Fibroblast of villous mesenchyme (primary cell): ENCODE measurements at regions not wholly inside any gene's neighbourhood (a gene's known extent, or its start where the extent isn't known, plus 50 kb on each side); places are given as distances from the start of the nearest gene placed in this dataset.

Source experiments
- DNase-seq: peaks from one replicate; pipeline ENCODE4 v3.0.0-alpha.2; 2010; ENCODE audit warnings: low read depth
- H3K4me3 ChIP-seq: 2 replicates; pipeline ENCODE4 v1.5.1; 2011; ENCODE audit warnings: low read depth, mild to moderate bottlenecking, low read length
- TF ChIP-seq, protein P1 (sequence below): IDR thresholded peaks from 2 replicates; pipeline ENCODE4 v1.5.1; 2012; ENCODE audit warnings: low read depth, mild to moderate bottlenecking, low read length; ENCODE audit not compliant: insufficient read depth

DNA sequence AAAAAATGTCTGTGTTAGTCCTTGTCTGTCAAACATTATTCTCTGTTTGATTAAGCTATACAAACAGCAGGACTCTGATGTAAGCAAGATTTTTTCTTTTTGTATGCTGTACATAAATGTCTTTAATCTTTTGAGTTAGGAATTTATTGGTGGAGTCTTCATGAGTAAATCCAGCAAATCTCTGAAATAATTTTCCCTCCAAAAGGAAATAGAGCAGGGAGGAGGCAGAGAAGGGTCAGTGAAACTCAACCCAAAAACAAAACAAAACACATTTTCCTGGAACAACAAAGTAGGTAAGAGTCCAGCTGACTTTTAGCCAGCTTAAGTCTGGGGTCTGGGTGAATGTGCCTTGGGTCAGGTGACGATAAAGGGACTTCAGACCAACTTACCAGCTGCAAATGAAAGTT is 113.7 kb downstream of the FOXA2 start:
- no peak overlapping the region for H3K4me3 ChIP-seq
- DNase-seq: no peak
- TF ChIP-seq, protein P1, sequence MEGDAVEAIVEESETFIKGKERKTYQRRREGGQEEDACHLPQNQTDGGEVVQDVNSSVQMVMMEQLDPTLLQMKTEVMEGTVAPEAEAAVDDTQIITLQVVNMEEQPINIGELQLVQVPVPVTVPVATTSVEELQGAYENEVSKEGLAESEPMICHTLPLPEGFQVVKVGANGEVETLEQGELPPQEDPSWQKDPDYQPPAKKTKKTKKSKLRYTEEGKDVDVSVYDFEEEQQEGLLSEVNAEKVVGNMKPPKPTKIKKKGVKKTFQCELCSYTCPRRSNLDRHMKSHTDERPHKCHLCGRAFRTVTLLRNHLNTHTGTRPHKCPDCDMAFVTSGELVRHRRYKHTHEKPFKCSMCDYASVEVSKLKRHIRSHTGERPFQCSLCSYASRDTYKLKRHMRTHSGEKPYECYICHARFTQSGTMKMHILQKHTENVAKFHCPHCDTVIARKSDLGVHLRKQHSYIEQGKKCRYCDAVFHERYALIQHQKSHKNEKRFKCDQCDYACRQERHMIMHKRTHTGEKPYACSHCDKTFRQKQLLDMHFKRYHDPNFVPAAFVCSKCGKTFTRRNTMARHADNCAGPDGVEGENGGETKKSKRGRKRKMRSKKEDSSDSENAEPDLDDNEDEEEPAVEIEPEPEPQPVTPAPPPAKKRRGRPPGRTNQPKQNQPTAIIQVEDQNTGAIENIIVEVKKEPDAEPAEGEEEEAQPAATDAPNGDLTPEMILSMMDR: no peak

DNA sequence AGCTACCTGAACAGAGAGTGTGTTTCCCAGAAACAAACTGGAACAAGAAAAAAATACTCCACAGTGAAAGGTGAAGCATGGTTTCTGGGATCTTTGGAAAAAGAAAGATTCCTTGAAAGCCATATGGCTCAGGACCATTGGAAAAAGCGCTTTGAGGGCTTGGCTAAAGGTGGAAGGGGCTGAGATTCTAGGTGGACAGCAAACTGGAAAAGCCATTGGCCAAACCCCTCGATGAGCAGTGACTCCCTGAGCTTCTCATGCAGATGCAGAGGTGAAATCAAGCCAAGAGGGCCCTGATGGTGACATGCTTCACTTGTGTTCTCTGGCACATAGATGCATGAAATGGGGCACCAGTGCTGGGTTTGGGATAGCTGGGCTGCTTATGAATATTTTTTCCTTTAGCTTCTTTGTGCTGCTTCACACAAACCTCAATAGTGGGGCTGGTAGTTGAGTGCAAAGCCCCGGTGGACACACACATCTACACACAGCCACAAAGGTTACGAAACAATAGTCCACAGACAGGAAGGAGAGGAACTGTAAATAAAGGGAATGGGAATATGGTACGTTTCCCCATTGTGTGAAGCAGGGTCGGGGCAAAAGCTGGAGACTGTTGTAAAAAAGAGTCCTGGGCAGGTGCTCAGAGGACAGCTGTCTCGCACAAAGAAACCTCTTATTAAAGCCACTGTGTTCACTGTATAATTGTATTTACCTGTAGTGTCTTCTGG is 117.8 kb downstream of the FOXA2 start:
- no peak for DNase-seq
- TF ChIP-seq, protein P1: no peak
- H3K4me3 ChIP-seq: no peak overlapping the region

DNA sequence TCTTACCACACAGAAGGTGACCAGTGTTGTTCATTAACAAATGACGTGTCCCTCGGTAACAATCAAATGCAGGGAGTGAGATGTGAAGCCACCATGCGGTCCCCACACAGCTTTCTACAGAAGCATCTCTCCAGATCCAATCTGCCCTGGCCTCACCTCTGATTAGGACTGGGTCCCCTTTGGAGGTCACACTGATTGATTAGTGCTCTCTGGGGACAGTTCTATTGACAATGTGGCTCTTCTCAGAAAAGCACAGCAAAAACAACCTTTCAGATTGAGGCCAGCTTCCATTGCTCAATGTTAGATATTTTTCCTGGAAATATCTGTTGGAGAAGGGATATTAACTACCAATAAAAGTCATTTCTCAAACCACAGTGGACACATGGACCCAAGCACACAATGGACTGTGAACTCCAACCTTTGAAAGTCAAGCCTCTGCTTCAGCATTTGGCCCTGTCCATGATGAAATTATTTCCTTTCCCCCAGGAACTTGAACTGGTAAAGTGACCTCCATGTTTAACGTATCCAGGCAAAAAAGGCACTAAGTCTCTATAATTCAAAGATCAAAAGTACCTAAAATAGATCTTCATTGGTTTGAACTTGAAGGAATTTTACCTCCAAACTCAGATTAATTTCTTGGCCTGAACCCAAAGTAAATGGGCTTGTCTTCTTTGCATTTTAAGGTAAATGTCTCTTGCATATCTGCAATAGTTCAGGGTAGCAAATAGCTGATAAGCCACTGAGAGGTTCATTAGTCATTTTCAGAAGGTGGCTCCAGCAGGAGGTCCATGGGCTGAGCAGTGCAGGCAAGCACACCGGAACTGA is 118.5 kb downstream of the FOXA2 start:
- DNase-seq: no peak
- no peak overlapping the region for H3K4me3 ChIP-seq
- TF ChIP-seq, protein P1: no peak

DNA sequence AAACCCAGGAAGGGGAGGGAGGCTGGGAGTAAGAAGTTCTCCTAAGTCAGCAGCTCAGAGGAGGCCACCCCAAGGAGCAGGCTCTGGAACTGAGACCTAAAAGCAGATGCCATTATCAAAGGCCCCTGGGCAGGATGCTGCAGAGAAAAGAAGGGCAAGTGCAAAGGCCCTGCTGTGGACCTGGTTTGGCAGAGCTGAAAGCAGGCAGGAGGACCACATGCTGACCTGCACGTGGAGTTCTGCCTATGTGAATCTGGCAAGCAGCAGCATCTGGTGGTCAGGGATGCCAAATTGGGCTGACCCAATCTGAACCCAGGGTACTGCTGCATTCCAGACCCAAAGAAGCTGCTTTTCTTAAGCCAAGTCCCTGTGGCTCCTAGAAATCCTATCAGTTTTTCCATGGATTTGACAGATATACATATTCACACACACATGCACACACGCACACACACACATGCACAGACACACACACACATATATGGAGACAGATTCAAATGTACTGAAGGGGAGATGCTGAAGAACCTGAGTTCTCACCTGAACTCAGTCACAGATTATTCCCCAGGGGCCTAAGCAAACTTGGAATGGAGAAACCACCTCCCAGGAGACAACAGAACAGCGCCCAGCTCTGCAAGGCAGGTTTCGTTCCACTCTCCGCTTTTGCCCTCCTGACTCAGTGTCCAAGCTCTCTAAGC is 119.9 kb downstream of the FOXA2 start:
- TF ChIP-seq, protein P1: no peak
- no peak overlapping the region for H3K4me3 ChIP-seq
- DNase-seq: no peak

DNA sequence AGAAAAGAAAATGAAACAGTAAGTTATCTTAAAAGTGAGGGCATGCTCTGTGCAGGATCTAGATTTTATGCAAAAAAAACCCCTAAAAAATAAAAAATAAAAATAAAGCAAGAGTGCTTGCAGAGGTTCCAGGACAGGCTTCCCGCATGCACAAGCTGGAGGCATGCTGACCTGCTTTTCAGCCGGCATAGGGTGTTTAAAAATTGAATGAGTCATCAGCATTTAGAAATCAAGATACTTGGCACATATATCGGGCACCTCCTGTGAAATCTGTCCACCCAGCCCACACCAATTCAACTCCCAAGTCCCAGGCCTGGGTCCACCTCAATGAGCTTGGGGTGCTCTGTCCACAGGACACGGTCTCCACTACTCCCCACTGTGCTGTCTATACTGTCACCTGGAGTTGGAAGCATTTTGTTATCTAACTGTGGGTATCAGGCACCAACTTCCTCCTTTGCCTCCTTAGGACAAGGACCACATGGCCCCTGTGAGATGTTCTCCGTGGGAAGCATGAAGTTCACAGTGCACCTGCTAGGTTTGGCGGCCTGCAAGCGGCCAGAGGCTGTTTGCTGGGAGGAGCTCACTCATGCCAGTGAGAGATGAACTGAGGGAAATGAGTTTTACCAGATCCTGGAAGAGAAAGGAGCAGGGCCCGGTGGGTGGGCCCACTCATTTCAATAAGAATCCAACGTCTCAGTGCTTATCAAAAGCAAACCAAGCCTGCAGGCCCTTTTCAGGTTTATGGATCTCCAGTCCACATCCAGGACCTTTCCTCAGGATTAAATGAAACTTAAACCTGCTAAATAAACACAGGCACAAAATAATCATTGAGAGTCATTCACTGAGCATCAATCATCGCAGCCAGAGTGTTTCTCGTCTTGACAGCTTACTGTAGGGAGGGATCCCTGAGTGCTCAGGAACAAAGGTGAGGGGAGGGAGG is 121.1 kb downstream of the FOXA2 start:
- TF ChIP-seq, protein P1: no peak
- H3K4me3 ChIP-seq: no peak overlapping the region
- DNase-seq: no peak

DNA sequence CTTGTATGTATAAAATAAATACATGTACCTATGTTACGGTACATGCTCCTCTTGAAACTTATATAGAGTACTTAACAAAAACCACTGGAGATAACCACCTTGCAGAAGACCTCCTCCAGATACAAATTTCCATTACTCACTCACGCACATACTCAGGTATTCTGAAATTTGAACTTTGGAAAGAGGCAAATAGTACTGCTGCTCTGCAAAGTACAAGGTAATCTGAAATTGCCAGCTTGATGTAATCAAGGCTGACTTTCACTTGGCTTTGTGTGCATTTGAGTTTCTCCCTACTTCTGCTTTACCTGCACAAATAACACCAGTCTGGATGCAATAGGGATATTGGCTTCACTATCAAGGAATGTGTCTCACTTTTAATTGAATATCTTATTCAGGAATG is 123.6 kb downstream of the FOXA2 start:
- TF ChIP-seq, protein P1: no peak
- DNase-seq: no peak
- H3K4me3 ChIP-seq: no peak overlapping the region
